ENCODE measurements at regions not wholly inside any gene's neighbourhood (a gene's known extent, or its start where the extent isn't known, plus 50 kb on each side); places are given as distances from the start of the nearest gene placed in this dataset.
"Not testable (repeated sequence)": the region's sequence is repeated elsewhere in the genome, so short reads cannot be mapped to it uniquely, and the experiment has no call there.

DNA sequence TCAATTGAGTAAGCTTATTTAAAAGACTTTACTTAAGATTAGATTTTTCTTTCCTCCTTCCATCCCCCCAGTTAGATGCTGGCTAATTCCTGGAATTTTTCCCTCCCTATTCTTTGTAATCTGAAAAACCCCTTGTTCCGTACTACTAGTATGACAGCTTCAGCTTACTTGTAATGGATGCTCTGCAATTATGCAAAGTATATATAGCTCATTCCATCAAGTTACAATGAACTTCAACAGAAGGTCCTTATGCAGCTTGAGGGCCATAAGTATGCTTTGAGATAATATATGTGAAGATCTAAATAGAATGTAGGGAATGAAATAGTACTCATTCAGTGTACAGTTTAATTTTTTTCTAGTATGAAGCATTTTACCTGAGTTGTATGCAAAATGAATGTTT, 398.3 kb upstream of the NAALADL2 start:
- Histone ChIP-seq H3K9ac (ENCODE audit: low read depth, low read length) (no peak overlapping the region), H3K4me1 (ENCODE audit: control insufficient read depth, insufficient read depth, low read length) (peaks cover 16% of the 10 kb centered on the region), H3K27ac (ENCODE audit: low read depth, low read length) (no peak overlapping the region), H3K9me3 (ENCODE audit: control insufficient read depth, insufficient read depth, low read length) (peaks cover 2% of the 10 kb centered on the region; the same call in 1 of the 2 replicates), H3K36me3 (ENCODE audit: control insufficient read depth, insufficient read depth, low read length) (no peaks in the 10 kb centered on the region), H3K4me3 (ENCODE audit: low read depth, low read length) (no peak overlapping the region), H3K27me3 (ENCODE audit: control insufficient read depth, insufficient read depth, low read length) (no peaks in the 10 kb centered on the region)

DNA sequence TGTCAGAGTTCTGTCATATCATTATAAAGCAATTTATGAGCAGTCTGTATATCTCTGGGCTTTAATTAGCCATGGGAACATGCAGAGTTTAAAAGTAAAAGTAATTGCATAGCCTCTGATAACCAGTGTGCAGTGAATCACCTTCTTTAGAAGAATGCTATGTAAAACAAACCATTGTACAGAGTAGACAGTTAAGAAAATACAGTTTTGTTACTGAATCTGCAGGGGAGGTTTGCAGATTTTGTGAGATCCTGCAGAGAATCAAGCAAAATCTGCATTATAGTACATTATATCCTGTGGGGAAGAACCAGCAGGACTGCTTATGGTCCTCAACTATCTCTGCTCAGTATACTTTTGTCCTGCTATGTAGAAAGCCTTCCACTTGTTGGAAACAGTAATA, 396.2 kb upstream of the NAALADL2 start:
- Histone ChIP-seq H3K9me3 (ENCODE audit: control insufficient read depth, insufficient read depth, low read length) (no peaks in the 10 kb centered on the region), H3K27ac (ENCODE audit: low read depth, low read length) (no peak overlapping the region), H3K9ac (ENCODE audit: low read depth, low read length) (no peak overlapping the region), H3K4me1 (ENCODE audit: control insufficient read depth, insufficient read depth, low read length) (peaks cover 21% of the 10 kb centered on the region), H3K36me3 (ENCODE audit: control insufficient read depth, insufficient read depth, low read length) (no peaks in the 10 kb centered on the region), H3K4me3 (ENCODE audit: low read depth, low read length) (no peak overlapping the region), H3K27me3 (ENCODE audit: control insufficient read depth, insufficient read depth, low read length) (no peaks in the 10 kb centered on the region)

DNA sequence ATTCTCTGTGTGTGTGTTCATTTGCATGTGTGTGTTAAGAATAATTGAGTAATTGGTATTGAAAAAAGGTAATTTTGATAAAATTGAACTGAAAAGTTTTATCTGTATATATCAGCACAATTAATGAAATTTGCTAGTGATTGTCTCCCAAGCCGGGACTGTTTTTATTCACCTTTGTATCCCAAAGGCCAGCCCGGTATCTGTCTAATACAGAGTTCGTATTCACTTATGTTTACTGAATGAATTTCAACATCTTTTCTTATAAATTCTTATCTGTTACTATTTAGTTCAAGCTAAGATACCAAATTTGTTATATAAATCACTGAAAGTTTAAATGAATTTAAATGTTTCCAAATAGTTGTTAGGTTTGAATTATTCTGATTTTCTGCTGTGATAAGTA, 394.0 kb upstream of the NAALADL2 start:
- H3K4me1 ChIP-seq (ENCODE audit: control insufficient read depth, insufficient read depth, low read length): peaks cover 21% of the 10 kb centered on the region
- H3K9me3 ChIP-seq (ENCODE audit: control insufficient read depth, insufficient read depth, low read length): no peaks in the 10 kb centered on the region
- no peak overlapping the region for H3K9ac ChIP-seq (ENCODE audit: low read depth, low read length)
- H3K36me3 ChIP-seq (ENCODE audit: control insufficient read depth, insufficient read depth, low read length): no peaks in the 10 kb centered on the region
- H3K27ac ChIP-seq (ENCODE audit: low read depth, low read length): no peak overlapping the region
- H3K4me3 ChIP-seq (ENCODE audit: low read depth, low read length): no peak overlapping the region
- H3K27me3 ChIP-seq (ENCODE audit: control insufficient read depth, insufficient read depth, low read length): no peaks in the 10 kb centered on the region

DNA sequence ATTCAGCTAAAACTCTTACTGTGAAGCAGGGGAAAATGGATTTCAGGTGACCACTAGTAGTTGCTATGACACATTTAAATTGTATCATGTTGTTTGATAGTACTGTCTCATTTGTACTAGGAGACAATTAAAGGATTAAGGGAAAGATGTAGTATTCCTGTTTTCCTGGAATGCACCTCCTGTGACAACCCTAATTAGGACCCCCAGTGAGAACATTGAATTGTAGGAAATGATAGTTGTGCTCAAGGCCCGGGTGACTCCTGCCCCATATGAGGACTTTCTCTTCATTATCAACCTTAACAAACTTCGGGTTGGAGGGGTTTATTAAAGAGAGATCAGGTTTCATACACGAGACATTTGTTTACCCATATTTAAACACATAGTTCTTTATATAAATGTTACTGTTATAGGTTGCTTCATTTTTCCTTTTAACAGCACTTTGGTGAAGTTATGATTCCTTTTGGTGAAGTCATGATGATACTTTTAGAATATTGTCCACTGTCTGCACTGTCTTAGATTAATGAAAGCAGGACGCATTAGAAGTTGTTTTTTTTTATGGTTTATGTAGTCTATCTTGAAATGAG, 392.6 kb upstream of the NAALADL2 start:
- H3K27me3 ChIP-seq (ENCODE audit: control insufficient read depth, insufficient read depth, low read length): no peaks in the 10 kb centered on the region
- H3K27ac ChIP-seq (ENCODE audit: low read depth, low read length): no peak overlapping the region
- no peaks in the 10 kb centered on the region for H3K36me3 ChIP-seq (ENCODE audit: control insufficient read depth, insufficient read depth, low read length)
- peaks cover 15% of the 10 kb centered on the region for H3K4me1 ChIP-seq (ENCODE audit: control insufficient read depth, insufficient read depth, low read length)
- no peak overlapping the region for H3K9ac ChIP-seq (ENCODE audit: low read depth, low read length)
- no peaks in the 10 kb centered on the region for H3K9me3 ChIP-seq (ENCODE audit: control insufficient read depth, insufficient read depth, low read length)
- no peak overlapping the region for H3K4me3 ChIP-seq (ENCODE audit: low read depth, low read length)

DNA sequence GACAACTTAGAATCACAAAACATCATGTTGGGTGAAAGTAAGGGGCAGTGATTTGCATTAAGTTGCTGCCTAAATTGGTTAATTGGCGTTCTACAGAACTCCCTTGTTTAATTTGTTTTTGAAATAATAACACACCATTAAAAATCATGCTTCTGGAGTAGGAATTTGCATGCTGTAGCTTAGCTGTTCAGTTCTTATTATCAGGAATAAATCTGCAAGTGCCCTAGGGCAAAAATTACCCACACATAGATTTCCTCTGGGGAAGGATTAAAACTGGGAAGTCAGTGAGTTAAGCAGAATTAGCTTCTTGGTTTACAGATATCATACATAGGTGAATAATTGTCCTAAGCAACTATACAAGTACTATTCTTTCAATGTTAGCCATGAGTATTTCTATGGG, 381.6 kb upstream of the NAALADL2 start:
- Histone ChIP-seq H3K36me3 (ENCODE audit: control insufficient read depth, insufficient read depth, low read length) (no peaks in the 10 kb centered on the region), H3K4me1 (ENCODE audit: control insufficient read depth, insufficient read depth, low read length) (no peaks in the 10 kb centered on the region), H3K4me3 (ENCODE audit: low read depth, low read length) (no peak overlapping the region), H3K27me3 (ENCODE audit: control insufficient read depth, insufficient read depth, low read length) (no peaks in the 10 kb centered on the region), H3K27ac (ENCODE audit: low read depth, low read length) (no peak overlapping the region), H3K9me3 (ENCODE audit: control insufficient read depth, insufficient read depth, low read length) (no peaks in the 10 kb centered on the region), H3K9ac (ENCODE audit: low read depth, low read length) (no peak overlapping the region)

DNA sequence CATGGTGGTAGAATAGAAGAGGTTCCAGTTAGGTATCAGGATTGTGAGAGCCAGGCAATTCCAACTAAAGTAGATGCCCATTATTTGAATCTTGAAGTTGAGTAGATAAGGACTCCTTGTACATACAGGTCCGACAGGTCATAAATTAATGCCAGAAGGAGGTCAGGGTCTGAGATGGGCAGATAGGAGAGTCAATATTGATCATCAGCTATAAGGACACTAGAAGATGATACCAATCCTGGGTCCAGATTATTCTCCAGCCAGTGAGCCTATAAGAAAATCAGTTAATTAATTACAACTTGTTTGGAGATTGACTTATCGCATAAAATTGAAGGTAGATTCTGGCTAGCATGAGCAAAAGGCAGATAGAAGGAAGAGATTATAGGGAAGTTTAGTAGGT, 378.4 kb upstream of the NAALADL2 start:
- Histone ChIP-seq H3K27me3 (ENCODE audit: control insufficient read depth, insufficient read depth, low read length) (no peaks in the 10 kb centered on the region), H3K4me1 (ENCODE audit: control insufficient read depth, insufficient read depth, low read length) (no peaks in the 10 kb centered on the region), H3K9me3 (ENCODE audit: control insufficient read depth, insufficient read depth, low read length) (no peaks in the 10 kb centered on the region), H3K9ac (ENCODE audit: low read depth, low read length) (no peak overlapping the region), H3K27ac (ENCODE audit: low read depth, low read length) (no peak overlapping the region), H3K4me3 (ENCODE audit: low read depth, low read length) (no peak overlapping the region), H3K36me3 (ENCODE audit: control insufficient read depth, insufficient read depth, low read length) (no peaks in the 10 kb centered on the region)

DNA sequence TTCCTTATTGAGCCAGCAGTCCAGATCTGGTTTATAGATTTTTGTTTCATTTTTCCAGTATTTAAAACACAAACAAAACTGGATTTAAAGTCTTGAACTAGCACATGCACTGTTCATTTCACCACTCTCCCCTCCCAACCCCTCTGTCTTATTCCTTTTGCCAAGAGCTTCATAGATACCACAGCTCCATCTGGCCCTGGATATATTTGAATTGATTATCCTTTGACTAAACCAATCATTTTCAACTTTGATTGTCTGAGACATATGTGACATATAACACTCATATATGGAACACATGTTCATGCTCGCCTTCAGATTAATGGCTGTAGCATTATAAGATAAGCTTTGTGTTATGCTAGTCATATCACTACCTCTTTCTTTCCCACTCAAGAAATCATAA, 376.6 kb upstream of the NAALADL2 start:
- Histone ChIP-seq H3K27ac (ENCODE audit: low read depth, low read length) (no peak overlapping the region), H3K4me3 (ENCODE audit: low read depth, low read length) (no peak overlapping the region), H3K9ac (ENCODE audit: low read depth, low read length) (no peak overlapping the region), H3K27me3 (ENCODE audit: control insufficient read depth, insufficient read depth, low read length) (no peaks in the 10 kb centered on the region), H3K36me3 (ENCODE audit: control insufficient read depth, insufficient read depth, low read length) (no peaks in the 10 kb centered on the region), H3K9me3 (ENCODE audit: control insufficient read depth, insufficient read depth, low read length) (no peaks in the 10 kb centered on the region), H3K4me1 (ENCODE audit: control insufficient read depth, insufficient read depth, low read length) (no peaks in the 10 kb centered on the region)

DNA sequence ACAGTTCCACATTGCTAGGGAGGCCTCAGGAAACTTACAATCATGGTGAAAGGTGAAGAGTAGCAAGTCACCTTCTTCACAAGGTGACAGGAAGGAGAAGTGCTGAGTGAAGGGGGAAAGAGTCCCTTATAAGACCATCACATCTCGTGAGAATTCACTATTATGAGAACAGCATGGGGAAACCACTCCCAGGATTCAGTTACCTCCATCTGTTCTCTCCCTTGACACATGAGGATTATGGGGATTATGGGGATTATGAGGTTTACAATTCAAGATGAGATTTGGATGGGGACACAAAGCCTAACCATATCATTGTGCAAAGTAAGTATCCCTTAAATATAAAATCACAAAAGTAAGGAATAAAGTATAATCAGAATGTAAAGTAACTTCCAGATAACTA, 375.9 kb upstream of the NAALADL2 start:
- Histone ChIP-seq H3K36me3 (ENCODE audit: control insufficient read depth, insufficient read depth, low read length) (no peaks in the 10 kb centered on the region), H3K9ac (ENCODE audit: low read depth, low read length) (no peak overlapping the region), H3K9me3 (ENCODE audit: control insufficient read depth, insufficient read depth, low read length) (no peaks in the 10 kb centered on the region), H3K4me3 (ENCODE audit: low read depth, low read length) (no peak overlapping the region), H3K27ac (ENCODE audit: low read depth, low read length) (no peak overlapping the region), H3K4me1 (ENCODE audit: control insufficient read depth, insufficient read depth, low read length) (no peaks in the 10 kb centered on the region), H3K27me3 (ENCODE audit: control insufficient read depth, insufficient read depth, low read length) (no peaks in the 10 kb centered on the region)

DNA sequence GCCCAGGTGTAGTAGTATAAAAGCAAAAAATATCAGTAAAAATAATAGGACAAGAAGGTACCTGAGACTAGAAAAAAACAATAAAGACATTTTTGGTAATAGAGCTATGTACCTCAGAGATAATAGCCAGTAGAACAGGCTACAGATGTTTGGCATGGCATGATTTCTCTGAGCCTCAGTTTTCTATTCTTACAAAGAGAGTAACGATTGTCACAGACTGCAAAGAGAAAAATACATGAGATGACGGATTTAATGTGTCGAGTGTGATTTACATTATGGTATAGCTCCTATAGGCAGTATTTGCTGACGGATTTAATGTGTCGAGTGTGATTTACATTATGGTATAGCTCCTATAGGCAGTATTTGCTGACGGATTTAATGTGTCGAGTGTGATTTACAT, 375.3 kb upstream of the NAALADL2 start:
- H3K4me1 ChIP-seq (ENCODE audit: control insufficient read depth, insufficient read depth, low read length); H3K36me3 ChIP-seq (ENCODE audit: control insufficient read depth, insufficient read depth, low read length); H3K27ac ChIP-seq (ENCODE audit: low read depth, low read length); H3K4me3 ChIP-seq (ENCODE audit: low read depth, low read length); H3K9ac ChIP-seq (ENCODE audit: low read depth, low read length); H3K9me3 ChIP-seq (ENCODE audit: control insufficient read depth, insufficient read depth, low read length); H3K27me3 ChIP-seq (ENCODE audit: control insufficient read depth, insufficient read depth, low read length): not testable (repeated sequence)

DNA sequence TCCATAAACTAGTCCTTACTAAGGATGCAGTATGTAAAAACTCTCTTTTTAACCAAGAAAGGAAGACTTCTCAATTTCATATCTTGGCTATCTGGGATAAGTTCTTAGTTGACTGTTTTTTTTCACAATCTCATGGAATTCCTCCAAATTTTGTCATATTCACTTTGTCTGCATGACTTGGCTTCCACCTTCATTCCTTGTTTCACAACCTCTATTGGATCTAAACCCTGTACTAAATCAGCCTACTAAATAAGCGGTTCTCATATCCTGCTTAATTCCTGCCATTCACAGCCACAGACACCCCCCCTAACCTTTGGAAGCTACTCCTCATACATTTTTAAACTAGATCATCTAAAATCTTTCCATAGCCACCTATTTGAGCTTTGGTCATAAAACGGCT, 370.6 kb upstream of the NAALADL2 start:
- Histone ChIP-seq H3K36me3 (ENCODE audit: control insufficient read depth, insufficient read depth, low read length) (no peaks in the 10 kb centered on the region), H3K4me3 (ENCODE audit: low read depth, low read length) (no peak overlapping the region), H3K9ac (ENCODE audit: low read depth, low read length) (no peak overlapping the region), H3K27ac (ENCODE audit: low read depth, low read length) (no peak overlapping the region), H3K9me3 (ENCODE audit: control insufficient read depth, insufficient read depth, low read length) (no peaks in the 10 kb centered on the region), H3K27me3 (ENCODE audit: control insufficient read depth, insufficient read depth, low read length) (no peaks in the 10 kb centered on the region), H3K4me1 (ENCODE audit: control insufficient read depth, insufficient read depth, low read length) (no peaks in the 10 kb centered on the region)

DNA sequence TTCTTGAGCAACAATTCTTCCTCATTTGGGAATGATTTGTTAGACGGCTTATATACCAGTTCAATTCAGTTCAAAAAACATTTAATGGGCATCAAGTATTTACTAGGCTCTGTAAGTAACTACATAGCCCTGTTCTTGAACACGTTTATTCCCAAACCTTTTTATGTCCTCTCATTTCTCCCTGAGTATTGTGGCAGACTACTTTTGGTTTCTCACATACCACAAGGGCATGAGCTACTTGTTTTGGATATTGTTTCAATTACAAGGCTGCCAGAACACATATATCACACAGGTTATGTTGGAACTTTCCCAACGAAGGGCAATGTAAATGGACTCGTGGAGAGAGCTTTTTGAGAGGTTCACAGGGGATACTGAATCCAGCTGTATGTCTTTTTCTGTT, 363.8 kb upstream of the NAALADL2 start:
- Histone ChIP-seq H3K36me3 (ENCODE audit: control insufficient read depth, insufficient read depth, low read length) (no peaks in the 10 kb centered on the region), H3K9me3 (ENCODE audit: control insufficient read depth, insufficient read depth, low read length) (no peaks in the 10 kb centered on the region), H3K9ac (ENCODE audit: low read depth, low read length) (no peak overlapping the region), H3K27ac (ENCODE audit: low read depth, low read length) (no peak overlapping the region), H3K4me3 (ENCODE audit: low read depth, low read length) (no peak overlapping the region), H3K27me3 (ENCODE audit: control insufficient read depth, insufficient read depth, low read length) (no peaks in the 10 kb centered on the region), H3K4me1 (ENCODE audit: control insufficient read depth, insufficient read depth, low read length) (no peaks in the 10 kb centered on the region)

DNA sequence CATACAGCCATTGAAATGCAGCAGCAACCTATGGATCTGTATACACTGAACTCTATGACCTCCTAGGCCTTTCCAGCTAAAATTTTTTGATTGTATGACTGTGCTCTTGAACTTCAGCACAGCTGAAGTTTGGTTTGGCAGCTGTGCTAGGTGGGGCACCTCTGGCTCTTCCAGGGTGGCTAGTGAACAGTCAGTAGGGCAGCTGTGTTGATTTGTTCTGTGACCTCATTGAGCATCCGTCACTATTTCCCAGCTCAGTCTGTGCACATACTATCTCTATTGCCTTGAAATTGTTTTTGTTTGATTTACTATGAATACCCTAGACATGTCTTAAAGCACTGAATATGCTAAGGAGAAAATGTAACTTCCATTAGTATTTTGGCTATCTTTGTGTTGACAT, 363.2 kb upstream of the NAALADL2 start:
- Histone ChIP-seq H3K27me3 (ENCODE audit: control insufficient read depth, insufficient read depth, low read length) (no peaks in the 10 kb centered on the region), H3K9me3 (ENCODE audit: control insufficient read depth, insufficient read depth, low read length) (no peaks in the 10 kb centered on the region), H3K27ac (ENCODE audit: low read depth, low read length) (no peak overlapping the region), H3K4me1 (ENCODE audit: control insufficient read depth, insufficient read depth, low read length) (no peaks in the 10 kb centered on the region), H3K36me3 (ENCODE audit: control insufficient read depth, insufficient read depth, low read length) (no peaks in the 10 kb centered on the region), H3K9ac (ENCODE audit: low read depth, low read length) (no peak overlapping the region), H3K4me3 (ENCODE audit: low read depth, low read length) (no peak overlapping the region)
